RCC 7860 (cell line): ENCODE measurements at regions not wholly inside any gene's neighbourhood (a gene's known extent, or its start where the extent isn't known, plus 50 kb on each side); places are given as distances from the start of the nearest gene placed in this dataset.

Experiments used
- DNase-seq: peaks from one replicate; pipeline ENCODE4 v3.0.0-alpha.2; 2015; ENCODE audit warnings: low spot score
- FAIRE-seq: peaks from 2 replicates; lab custom pipeline; 2012; peaks lifted over from hg19 to GRCh38; lab: Jason Lieb, UNC

- no peak for FAIRE-seq
- DNase-seq, result no peak
These were observed 488.1 kb upstream of the KLF12 start for GRCh38 chr13:74622284-74622683.

DNA sequence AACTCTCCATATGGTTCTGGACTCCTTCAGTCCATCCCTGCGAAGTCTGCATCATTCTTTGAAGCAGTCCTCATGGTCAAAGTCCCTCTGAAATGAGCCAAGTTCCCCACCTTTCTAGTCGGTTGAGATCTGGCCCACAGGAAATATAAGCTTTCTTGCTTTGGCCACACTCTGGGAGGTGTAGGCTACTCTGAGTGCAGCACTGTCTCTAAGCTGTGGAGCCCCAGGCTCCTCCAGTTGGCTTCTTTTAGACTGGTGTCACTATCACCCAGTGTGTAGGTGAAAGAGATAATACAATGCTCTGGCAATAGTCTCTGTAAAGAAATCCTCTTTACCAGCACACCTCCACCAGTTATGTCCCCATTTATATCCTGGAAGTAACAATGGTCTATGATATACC lies 486.5 kb upstream of the KLF12 start:
- no peak for DNase-seq
- FAIRE-seq, result no peak

GRCh38 chr13:74620308-74620707 lies 486.1 kb upstream of the KLF12 start:
- FAIRE-seq, result no peak
- no peak for DNase-seq

- FAIRE-seq (no peak), DNase-seq (no peak)
These were observed 463.3 kb upstream of the KLF12 start for GRCh38 chr13:74597526-74597925.

- DNase-seq (no peak), FAIRE-seq (no peak)
These were observed 462.5 kb upstream of the KLF12 start for GRCh38 chr13:74596691-74597090.

GRCh38 chr13:74593688-74594087 lies 459.5 kb upstream of the KLF12 start:
- FAIRE-seq, result no peak
- DNase-seq, result no peak

DNA sequence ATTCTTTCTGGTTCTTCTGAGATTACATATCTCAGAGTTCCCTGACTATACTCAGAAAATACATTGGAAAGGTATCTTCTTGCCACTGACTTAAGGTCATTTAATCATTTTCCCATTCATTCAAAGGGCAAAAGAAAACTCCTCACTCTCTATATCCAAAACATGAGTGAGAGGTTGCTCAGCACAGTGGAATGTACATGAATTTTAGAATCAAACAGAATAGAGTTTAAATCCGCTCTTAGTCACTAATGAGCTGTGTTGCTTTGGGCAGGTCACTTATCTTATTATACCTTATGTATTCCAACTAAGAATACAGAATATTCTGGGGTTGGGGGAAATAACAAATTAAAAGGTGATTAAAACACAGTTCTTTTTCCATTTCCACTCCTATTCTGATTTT lies 452.6 kb upstream of the KLF12 start:
- FAIRE-seq, result no peak
- no peak for DNase-seq

- no peak for DNase-seq
- FAIRE-seq, result no peak
These were observed 442.2 kb upstream of the KLF12 start for GRCh38 chr13:74576420-74576819.

GRCh38 chr13:74575729-74576125 lies 441.5 kb upstream of the KLF12 start:
- FAIRE-seq (no peak), DNase-seq (no peak)

DNA sequence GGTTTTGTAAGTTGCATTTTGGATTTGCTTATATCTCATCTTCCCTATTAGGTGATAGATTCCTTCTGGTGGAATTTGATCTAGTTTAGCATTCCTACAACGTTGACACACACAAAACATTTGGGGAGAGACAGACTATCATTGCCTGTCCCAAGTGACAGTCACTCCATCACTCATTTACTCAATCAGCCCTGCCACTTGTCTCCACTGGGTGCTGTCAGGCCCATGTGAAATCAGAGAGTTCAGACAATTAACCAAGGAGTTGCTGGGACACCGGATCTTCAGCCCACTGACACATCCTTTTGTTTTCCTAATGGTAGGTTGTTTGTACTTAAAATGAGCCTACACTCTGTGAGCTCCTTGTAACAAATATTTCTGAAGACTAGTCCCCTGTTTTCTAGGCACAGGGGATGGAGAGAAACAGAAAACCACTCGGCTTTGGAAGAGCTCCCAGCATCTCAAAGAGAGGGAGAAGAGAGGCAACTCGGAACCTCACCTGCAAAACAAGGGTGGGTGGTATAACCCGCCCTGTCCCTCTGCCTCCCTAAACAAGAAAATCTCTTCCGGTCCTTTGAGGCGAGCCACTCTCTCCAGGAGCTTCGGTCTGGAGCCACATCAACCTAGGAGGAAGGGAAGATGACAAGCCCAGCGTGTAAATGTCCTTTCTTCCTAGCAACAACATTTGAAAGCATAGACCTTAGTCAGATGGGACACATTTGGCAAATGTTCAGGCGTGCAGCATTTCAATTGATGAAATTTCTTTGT lies 440.9 kb upstream of the KLF12 start:
- FAIRE-seq (no peak), DNase-seq (no peak)

- DNase-seq, result no peak
- FAIRE-seq, result no peak
These were observed 439.4 kb upstream of the KLF12 start for GRCh38 chr13:74573654-74574053.

- DNase-seq (no peak), FAIRE-seq (no peak)
These were observed 437.6 kb upstream of the KLF12 start for GRCh38 chr13:74571811-74572210.

DNA sequence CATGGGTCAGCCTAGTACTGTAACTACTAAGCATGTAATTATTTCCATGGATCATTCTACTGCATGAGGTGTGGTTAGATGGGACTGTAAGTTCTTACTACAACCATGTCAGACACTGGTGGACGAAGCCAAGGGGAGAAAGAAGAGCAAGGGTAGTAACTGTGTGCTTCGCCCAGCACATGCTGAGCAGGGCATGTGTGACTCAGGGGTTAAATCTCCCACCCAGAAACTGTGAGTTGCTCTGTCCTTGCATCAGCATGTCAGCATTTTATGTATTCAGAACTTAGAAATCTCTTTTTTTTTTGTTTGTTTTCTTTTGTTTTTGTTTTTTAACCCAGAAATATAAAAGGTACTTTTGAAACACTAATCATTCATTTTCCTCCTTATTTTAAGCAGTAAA lies 436.6 kb upstream of the KLF12 start:
- DNase-seq (no peak), FAIRE-seq (no peak)

GRCh38 chr13:74570046-74570445 lies 435.8 kb upstream of the KLF12 start:
- DNase-seq, result no peak
- no peak for FAIRE-seq

DNA sequence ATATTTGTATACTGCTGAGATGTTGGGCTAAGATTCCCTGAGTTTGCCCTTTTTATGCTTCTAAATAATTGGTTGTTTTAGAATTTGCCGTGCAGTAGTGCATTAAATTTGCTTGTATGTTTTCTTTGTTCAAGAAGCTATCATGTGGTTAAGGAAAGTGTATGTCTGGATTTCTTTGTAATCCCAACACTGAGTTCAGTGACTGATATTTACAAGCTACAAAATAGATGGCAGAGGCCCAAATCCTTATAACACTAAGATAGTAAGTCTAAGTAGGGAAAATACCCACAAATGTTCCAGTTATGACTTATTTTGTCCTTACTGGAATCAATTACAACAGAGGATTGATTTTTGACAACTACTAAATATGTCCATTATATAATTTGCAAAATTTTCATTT lies 435.0 kb upstream of the KLF12 start:
- no peak for DNase-seq
- no peak for FAIRE-seq

GRCh38 chr13:74567485-74567884 lies 433.3 kb upstream of the KLF12 start:
- no peak for DNase-seq
- no peak for FAIRE-seq

DNA sequence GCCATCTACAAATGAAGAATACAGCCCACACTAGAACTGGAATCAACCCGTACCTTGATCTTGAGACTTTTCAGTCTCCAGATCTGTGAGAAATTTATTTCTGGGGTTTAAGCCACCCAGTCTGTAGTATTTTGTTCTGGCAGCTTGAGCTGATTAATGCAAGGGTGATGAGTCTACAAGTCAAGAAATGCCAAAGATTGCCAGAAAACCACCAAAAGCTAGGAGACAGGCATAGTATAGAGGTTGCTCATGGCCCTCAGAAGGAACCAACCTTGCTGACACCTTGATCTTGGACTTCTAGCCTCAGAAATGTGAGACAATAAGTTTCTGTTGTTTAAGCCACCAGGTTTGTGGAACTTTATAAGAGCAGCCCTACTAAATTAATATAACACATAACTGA lies 428.2 kb upstream of the KLF12 start:
- FAIRE-seq (no peak), DNase-seq (no peak)

GRCh38 chr13:74561155-74561554 lies 427.0 kb upstream of the KLF12 start:
- no peak for DNase-seq
- no peak for FAIRE-seq

DNA sequence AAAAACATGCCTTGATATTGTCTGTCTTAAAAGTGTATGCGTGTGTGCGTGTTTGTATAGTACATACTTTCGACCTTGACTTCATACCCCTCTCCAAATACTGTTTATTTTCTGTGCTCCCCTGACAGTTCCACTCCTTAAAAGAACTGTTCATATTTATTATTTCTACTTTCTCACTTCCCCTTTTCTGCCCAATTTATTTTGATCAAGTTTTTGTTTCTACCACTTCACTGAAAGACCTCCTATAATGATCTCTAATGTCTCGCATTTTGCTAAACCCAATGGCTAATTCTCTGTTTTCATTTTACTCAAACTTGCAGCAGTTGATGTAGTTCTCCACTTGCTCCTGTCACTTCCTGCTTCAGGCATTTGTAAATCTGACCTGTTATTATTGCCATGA lies 426.1 kb upstream of the KLF12 start:
- FAIRE-seq (no peak), DNase-seq (no peak)

- no peak for DNase-seq
- FAIRE-seq, result no peak
These were observed 423.7 kb upstream of the KLF12 start for GRCh38 chr13:74557870-74558269.

GRCh38 chr13:74555651-74556420 lies 421.6 kb upstream of the KLF12 start:
- FAIRE-seq, result no peak
- no peak for DNase-seq

DNA sequence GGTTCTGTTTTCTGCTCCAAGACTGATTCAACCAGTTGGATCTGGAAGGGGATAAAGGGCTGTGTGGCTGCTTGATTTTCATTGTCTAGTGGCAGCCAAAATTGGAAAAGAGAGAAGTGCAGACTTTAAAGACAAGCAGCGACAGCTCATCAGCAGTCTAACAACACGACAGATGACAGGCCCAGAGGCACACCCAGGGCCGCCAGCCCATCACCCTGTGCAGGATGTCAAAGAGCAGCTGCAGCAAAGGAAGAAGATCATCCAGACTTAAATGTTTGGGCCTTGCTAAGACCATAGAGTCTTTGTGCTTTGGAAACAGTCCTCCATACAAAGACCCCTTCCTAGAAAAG lies 421.0 kb upstream of the KLF12 start:
- DNase-seq (no peak), FAIRE-seq (no peak)
